ENCODE measurements at regions not wholly inside any gene's neighbourhood (a gene's known extent, or its start where the extent isn't known, plus 50 kb on each side); places are given as distances from the start of the nearest gene placed in this dataset.

GRCh38 chr6:40083141-40083920 is 149.1 kb upstream of the MOCS1 start:
- Histone ChIP-seq H3K27ac (ENCODE audit: low read depth, low read length) (no peak overlapping the region), H3K9me3 (ENCODE audit: control insufficient read depth, insufficient read depth, low read length) (no peaks in the 10 kb centered on the region), H3K4me3 (ENCODE audit: low read depth, low read length) (no peak overlapping the region), H3K36me3 (ENCODE audit: control insufficient read depth, insufficient read depth, low read length) (no peaks in the 10 kb centered on the region), H3K4me1 (ENCODE audit: control insufficient read depth, insufficient read depth, low read length) (no peaks in the 10 kb centered on the region), H3K27me3 (ENCODE audit: control insufficient read depth, insufficient read depth, low read length) (no peaks in the 10 kb centered on the region)
- no CpG with 5 or more reads among the region's 3 CpGs for WGBS (ENCODE audit: insufficient coverage)
- DNase-seq (ENCODE audit: low read depth in 4 of 6, low spot score in 6 of 6): no peak

- WGBS (ENCODE audit: insufficient coverage): no CpG with 5 or more reads among the region's 6 CpGs
- no peak for DNase-seq (ENCODE audit: low read depth in 4 of 6, low spot score in 6 of 6)
Measured at GRCh38 chr6:40082278-40083043, 148.2 kb upstream of the MOCS1 start.

GRCh38 chr6:40077736-40078135 is 143.5 kb upstream of the MOCS1 start:
- 83% methylated on average over 1 of the region's 2 CpGs for WGBS (ENCODE audit: insufficient coverage)

More at GRCh38 chr6:40082278-40083043, 148.2 kb upstream of the MOCS1 start:
- Histone ChIP-seq H3K4me1 (ENCODE audit: control insufficient read depth, insufficient read depth, low read length) (no peaks in the 10 kb centered on the region), H3K27ac (ENCODE audit: low read depth, low read length) (no peak overlapping the region), H3K27me3 (ENCODE audit: control insufficient read depth, insufficient read depth, low read length) (no peaks in the 10 kb centered on the region), H3K4me3 (ENCODE audit: low read depth, low read length) (no peak overlapping the region), H3K36me3 (ENCODE audit: control insufficient read depth, insufficient read depth, low read length) (no peaks in the 10 kb centered on the region), H3K9me3 (ENCODE audit: control insufficient read depth, insufficient read depth, low read length) (no peaks in the 10 kb centered on the region)

DNA sequence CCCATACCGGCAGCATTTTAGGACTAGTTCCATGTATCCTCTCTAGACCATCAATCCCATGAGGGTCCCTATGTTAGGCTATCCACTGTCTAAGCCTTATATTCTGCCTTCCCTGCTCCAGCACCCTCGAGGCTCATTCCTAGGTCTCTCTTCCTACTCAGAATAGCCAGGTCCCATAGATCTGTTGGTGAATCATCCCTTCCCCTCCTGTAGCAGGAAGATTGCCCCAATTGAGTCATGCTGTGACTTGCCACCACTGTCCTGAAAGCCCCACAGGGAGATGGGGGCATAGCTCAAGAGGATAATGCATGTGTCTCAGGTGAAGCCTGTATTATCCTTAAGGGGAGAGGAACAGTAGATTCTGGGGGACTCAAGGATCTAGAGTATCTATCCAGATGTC is 143.1 kb upstream of the MOCS1 start:
- Histone ChIP-seq H3K4me3 (ENCODE audit: low read depth, low read length) (no peak overlapping the region), H3K27me3 (ENCODE audit: control insufficient read depth, insufficient read depth, low read length) (no peaks in the 10 kb centered on the region)
- DNase-seq (ENCODE audit: low read depth in 4 of 6, low spot score in 6 of 6): no peak

More at GRCh38 chr6:40077736-40078135, 143.5 kb upstream of the MOCS1 start:
- H3K9me3 ChIP-seq (ENCODE audit: control insufficient read depth, insufficient read depth, low read length): no peaks in the 10 kb centered on the region
- H3K4me1 ChIP-seq (ENCODE audit: control insufficient read depth, insufficient read depth, low read length): no peaks in the 10 kb centered on the region
- H3K27me3 ChIP-seq (ENCODE audit: control insufficient read depth, insufficient read depth, low read length): no peaks in the 10 kb centered on the region
- H3K4me3 ChIP-seq (ENCODE audit: low read depth, low read length): no peak overlapping the region
- peak in 1 of 6 donors; percentile 15 for DNase-seq (ENCODE audit: low read depth in 4 of 6, low spot score in 6 of 6)
- H3K27ac ChIP-seq (ENCODE audit: low read depth, low read length): no peak overlapping the region
- no peaks in the 10 kb centered on the region for H3K36me3 ChIP-seq (ENCODE audit: control insufficient read depth, insufficient read depth, low read length)

DNA sequence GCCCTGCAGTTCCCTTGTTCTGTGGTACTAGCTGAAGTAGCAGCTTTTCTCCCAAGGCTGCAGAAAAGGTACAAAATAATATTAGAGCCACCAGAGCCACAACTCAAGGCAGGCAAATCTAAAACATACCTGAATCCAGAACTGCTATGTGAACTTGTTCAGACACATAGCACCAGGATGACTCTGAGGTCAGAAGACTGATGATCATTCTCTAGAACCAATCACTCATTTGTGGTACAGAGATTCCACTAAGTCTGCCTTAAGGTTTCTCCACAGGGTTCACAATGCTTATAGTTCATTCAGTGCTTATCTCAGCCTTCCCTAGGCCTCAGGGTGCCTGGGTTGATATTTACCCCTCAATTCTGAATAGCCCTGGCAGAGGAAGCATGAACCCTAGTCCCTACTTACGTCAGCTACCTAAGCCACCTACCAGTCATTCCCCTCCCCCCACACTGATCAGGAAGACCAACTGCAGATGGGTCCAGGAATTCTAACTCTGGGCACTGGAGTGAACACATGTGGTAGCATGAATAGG is 140.9 kb upstream of the MOCS1 start:
- Histone ChIP-seq H3K4me1 (ENCODE audit: control insufficient read depth, insufficient read depth, low read length) (no peaks in the 10 kb centered on the region), H3K27me3 (ENCODE audit: control insufficient read depth, insufficient read depth, low read length) (no peaks in the 10 kb centered on the region), H3K9me3 (ENCODE audit: control insufficient read depth, insufficient read depth, low read length) (no peaks in the 10 kb centered on the region), H3K27ac (ENCODE audit: low read depth, low read length) (no peak overlapping the region), H3K4me3 (ENCODE audit: low read depth, low read length) (no peak overlapping the region), H3K36me3 (ENCODE audit: control insufficient read depth, insufficient read depth, low read length) (no peaks in the 10 kb centered on the region)
- 100% methylated on average over 1 of the region's 1 CpG for WGBS (ENCODE audit: insufficient coverage)
- DNase-seq (ENCODE audit: low read depth in 4 of 6, low spot score in 6 of 6): no peak

More for the DNA sequence above, 143.1 kb upstream of the MOCS1 start:
- WGBS (ENCODE audit: insufficient coverage): 76% methylated on average over 2 of the region's 2 CpGs
- H3K4me1 ChIP-seq (ENCODE audit: control insufficient read depth, insufficient read depth, low read length): no peaks in the 10 kb centered on the region
- H3K36me3 ChIP-seq (ENCODE audit: control insufficient read depth, insufficient read depth, low read length): no peaks in the 10 kb centered on the region
- H3K27ac ChIP-seq (ENCODE audit: low read depth, low read length): no peak overlapping the region
- H3K9me3 ChIP-seq (ENCODE audit: control insufficient read depth, insufficient read depth, low read length): no peaks in the 10 kb centered on the region

- no peak overlapping the region for H3K27ac ChIP-seq (ENCODE audit: low read depth, low read length)
- DNase-seq (ENCODE audit: low read depth in 4 of 6, low spot score in 6 of 6): no peak
- H3K36me3 ChIP-seq (ENCODE audit: control insufficient read depth, insufficient read depth, low read length): no peaks in the 10 kb centered on the region
- H3K9me3 ChIP-seq (ENCODE audit: control insufficient read depth, insufficient read depth, low read length): no peaks in the 10 kb centered on the region
- no peaks in the 10 kb centered on the region for H3K27me3 ChIP-seq (ENCODE audit: control insufficient read depth, insufficient read depth, low read length)
- H3K4me3 ChIP-seq (ENCODE audit: low read depth, low read length): no peak overlapping the region
- 88% methylated on average over 7 of the region's 8 CpGs for WGBS (ENCODE audit: insufficient coverage)
- H3K4me1 ChIP-seq (ENCODE audit: control insufficient read depth, insufficient read depth, low read length): no peaks in the 10 kb centered on the region
Measured at GRCh38 chr6:40074306-40075055, 140.2 kb upstream of the MOCS1 start.

GRCh38 chr6:40066372-40066771 is 132.1 kb upstream of the MOCS1 start:
- Histone ChIP-seq H3K4me3 (ENCODE audit: low read depth, low read length) (no peak overlapping the region), H3K9me3 (ENCODE audit: control insufficient read depth, insufficient read depth, low read length) (peaks cover 4% of the 10 kb centered on the region), H3K27ac (ENCODE audit: low read depth, low read length) (no peak overlapping the region), H3K4me1 (ENCODE audit: control insufficient read depth, insufficient read depth, low read length) (no peaks in the 10 kb centered on the region), H3K36me3 (ENCODE audit: control insufficient read depth, insufficient read depth, low read length) (no peaks in the 10 kb centered on the region), H3K27me3 (ENCODE audit: control insufficient read depth, insufficient read depth, low read length) (no peaks in the 10 kb centered on the region)
- DNase-seq (ENCODE audit: low read depth in 4 of 6, low spot score in 6 of 6): no peak

DNA sequence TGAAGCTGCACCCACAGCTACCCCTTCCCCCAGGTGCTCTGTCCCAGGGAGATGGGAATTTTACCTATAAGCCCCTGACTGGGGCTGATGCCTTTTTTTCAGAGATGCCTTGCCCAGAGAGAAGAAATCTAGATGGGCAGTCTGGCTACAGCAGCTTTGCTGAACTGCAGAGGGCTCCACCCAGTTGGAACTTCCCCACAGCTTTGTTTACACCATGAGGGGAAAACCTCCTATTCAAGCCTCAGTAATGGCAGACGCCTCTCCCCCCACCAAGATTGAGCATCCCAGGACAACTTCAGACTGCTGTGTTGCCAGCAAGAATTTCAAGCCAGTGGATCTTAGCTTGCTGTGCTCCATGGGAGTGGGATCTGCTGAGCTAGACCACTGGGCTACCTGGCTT is 122.6 kb upstream of the MOCS1 start:
- WGBS (ENCODE audit: insufficient coverage): 80% methylated on average over 1 of the region's 1 CpG
- Histone ChIP-seq H3K4me1 (ENCODE audit: control insufficient read depth, insufficient read depth, low read length) (no peaks in the 10 kb centered on the region), H3K36me3 (ENCODE audit: control insufficient read depth, insufficient read depth, low read length) (no peaks in the 10 kb centered on the region), H3K27me3 (ENCODE audit: control insufficient read depth, insufficient read depth, low read length) (no peaks in the 10 kb centered on the region), H3K9me3 (ENCODE audit: control insufficient read depth, insufficient read depth, low read length) (no peaks in the 10 kb centered on the region), H3K4me3 (ENCODE audit: low read depth, low read length) (no peak overlapping the region), H3K27ac (ENCODE audit: low read depth, low read length) (no peak overlapping the region)
- no peak for DNase-seq (ENCODE audit: low read depth in 4 of 6, low spot score in 6 of 6)

DNA sequence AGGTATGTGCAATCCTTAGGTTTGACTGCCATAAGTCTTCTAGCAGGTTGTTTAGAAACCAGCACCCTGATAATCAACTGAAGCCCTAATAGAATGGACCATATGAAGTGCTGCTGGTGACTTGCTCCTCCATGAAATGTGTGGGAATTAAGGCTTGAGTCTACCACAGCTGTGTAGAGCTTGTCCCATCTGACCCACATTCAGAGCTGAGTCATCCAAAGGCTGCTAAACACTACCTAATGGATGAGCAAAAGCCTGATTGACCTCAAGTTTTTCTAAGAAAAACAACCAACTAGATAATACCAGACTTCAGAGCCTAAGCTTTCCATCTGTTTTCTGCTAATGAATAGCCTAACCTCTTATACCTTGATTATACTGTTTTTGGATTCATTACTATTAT is 120.3 kb upstream of the MOCS1 start:
- H3K9me3 ChIP-seq (ENCODE audit: control insufficient read depth, insufficient read depth, low read length): no peaks in the 10 kb centered on the region
- H3K27ac ChIP-seq (ENCODE audit: low read depth, low read length): no peak overlapping the region
- H3K27me3 ChIP-seq (ENCODE audit: control insufficient read depth, insufficient read depth, low read length): no peaks in the 10 kb centered on the region
- no peaks in the 10 kb centered on the region for H3K36me3 ChIP-seq (ENCODE audit: control insufficient read depth, insufficient read depth, low read length)
- no peaks in the 10 kb centered on the region for H3K4me1 ChIP-seq (ENCODE audit: control insufficient read depth, insufficient read depth, low read length)
- DNase-seq (ENCODE audit: low read depth in 4 of 6, low spot score in 6 of 6): no peak
- no peak overlapping the region for H3K4me3 ChIP-seq (ENCODE audit: low read depth, low read length)
